ENCODE measurements at regions not wholly inside any gene's neighbourhood (a gene's known extent, or its start where the extent isn't known, plus 50 kb on each side); places are given as distances from the start of the nearest gene placed in this dataset.

DNA sequence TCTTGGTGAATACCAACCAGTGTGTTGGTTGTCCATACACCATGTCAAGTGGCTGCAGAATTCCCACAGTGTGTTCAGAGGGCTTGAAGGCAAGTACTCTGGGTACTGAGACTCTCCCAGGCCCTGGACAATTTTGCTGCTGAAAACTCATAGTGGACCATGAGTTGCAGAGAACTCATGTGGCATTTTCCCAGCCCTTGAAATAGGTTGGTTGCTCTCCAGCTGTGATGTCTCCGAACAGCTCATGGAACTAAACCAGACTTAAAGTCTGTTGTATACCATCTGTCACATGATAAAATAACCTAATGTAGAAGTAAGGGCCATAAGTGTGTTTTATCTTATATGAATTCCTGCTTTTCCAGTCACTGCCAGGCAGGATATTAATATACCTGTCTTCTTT lies 67.8 kb downstream of the RGS2 start:
- no peaks in the 10 kb centered on the region; the same call in 2 of the 3 replicates for H3K9me3 ChIP-seq (replicated peaks; ENCODE audit: control insufficient read depth, insufficient read depth, low read length)
- BruUV-seq (replicated peaks) = no TSS peak
- no peak overlapping the region for H3K27ac ChIP-seq (ENCODE audit: control insufficient read depth, insufficient read depth)
- SMC1A ChIA-PET (ENCODE audit: uncharacterized antibody, unreplicated experiment) = no interaction called here
- H3K36me3 ChIP-seq (ENCODE audit: control insufficient read depth in 2 of 2, insufficient read depth in 2 of 2, low read length in 1 of 2) = no peaks in the 10 kb centered on the region
- peaks cover 0 to 1% of the 10 kb centered on the region in 2 experiments; a peak in 2 of 4 replicates for H3K27me3 ChIP-seq (replicated peaks in 1 of 2; ENCODE audit: control insufficient read depth in 2 of 2, insufficient read depth in 2 of 2, low read length in 1 of 2)
- RAD21 ChIA-PET (ENCODE audit: unreplicated experiment) = no interaction called here
- no peaks in the 10 kb centered on the region for H4K20me1 ChIP-seq (ENCODE audit: control insufficient read depth, insufficient read depth)
- intact Hi-C loops (cut with micrococcal nuclease; ENCODE audit: unreplicated experiment) = no loop called here
- 0% methylated on average over 1 of the region's 1 CpG for WGBS (ENCODE audit: insufficient coverage, insufficient replicate concordance, low lambda C conversion rate, missing lambda C conversion rate)
- in situ Hi-C loops (cut with MboI) = no loop called here
- no peak for TF ChIP-seq ZZZ3 (IDR thresholded peaks at IDR 0.05; ENCODE audit: control insufficient read depth, insufficient read length, low read depth)
- TF ChIP-seq, protein P1, sequence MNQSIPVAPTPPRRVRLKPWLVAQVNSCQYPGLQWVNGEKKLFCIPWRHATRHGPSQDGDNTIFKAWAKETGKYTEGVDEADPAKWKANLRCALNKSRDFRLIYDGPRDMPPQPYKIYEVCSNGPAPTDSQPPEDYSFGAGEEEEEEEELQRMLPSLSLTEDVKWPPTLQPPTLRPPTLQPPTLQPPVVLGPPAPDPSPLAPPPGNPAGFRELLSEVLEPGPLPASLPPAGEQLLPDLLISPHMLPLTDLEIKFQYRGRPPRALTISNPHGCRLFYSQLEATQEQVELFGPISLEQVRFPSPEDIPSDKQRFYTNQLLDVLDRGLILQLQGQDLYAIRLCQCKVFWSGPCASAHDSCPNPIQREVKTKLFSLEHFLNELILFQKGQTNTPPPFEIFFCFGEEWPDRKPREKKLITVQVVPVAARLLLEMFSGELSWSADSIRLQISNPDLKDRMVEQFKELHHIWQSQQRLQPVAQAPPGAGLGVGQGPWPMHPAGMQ (IDR thresholded peaks at IDR 0.05; ENCODE audit: borderline replicate concordance) = no peak
- TF ChIP-seq, protein P2, sequence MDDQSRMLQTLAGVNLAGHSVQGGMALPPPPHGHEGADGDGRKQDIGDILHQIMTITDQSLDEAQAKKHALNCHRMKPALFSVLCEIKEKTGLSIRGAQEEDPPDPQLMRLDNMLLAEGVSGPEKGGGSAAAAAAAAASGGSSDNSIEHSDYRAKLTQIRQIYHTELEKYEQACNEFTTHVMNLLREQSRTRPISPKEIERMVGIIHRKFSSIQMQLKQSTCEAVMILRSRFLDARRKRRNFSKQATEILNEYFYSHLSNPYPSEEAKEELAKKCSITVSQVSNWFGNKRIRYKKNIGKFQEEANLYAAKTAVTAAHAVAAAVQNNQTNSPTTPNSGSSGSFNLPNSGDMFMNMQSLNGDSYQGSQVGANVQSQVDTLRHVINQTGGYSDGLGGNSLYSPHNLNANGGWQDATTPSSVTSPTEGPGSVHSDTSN (IDR thresholded peaks at IDR 0.05; ENCODE audit: insufficient replicate concordance, low read depth, low read length) = no peak
- TF ChIP-seq POLR2AphosphoS2 (IDR thresholded peaks at IDR 0.05; ENCODE audit: low read depth, low read length) = no peak
- no peak for TF ChIP-seq CBFB (IDR thresholded peaks at IDR 0.05; ENCODE audit: low read depth)
- no peak for TF ChIP-seq SPI1 (IDR thresholded peaks at IDR 0.05; ENCODE audit: borderline replicate concordance, insufficient read depth, low read depth, low read length)
- TF ChIP-seq EED (IDR thresholded peaks at IDR 0.05; ENCODE audit: low read depth) = no peak
- TF ChIP-seq, protein P3, sequence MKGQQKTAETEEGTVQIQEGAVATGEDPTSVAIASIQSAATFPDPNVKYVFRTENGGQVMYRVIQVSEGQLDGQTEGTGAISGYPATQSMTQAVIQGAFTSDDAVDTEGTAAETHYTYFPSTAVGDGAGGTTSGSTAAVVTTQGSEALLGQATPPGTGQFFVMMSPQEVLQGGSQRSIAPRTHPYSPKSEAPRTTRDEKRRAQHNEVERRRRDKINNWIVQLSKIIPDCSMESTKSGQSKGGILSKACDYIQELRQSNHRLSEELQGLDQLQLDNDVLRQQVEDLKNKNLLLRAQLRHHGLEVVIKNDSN (IDR thresholded peaks at IDR 0.05; ENCODE audit: borderline replicate concordance, extremely low read length, insufficient read depth, low read depth, low read length) = no peak
- TF ChIP-seq, protein P4, sequence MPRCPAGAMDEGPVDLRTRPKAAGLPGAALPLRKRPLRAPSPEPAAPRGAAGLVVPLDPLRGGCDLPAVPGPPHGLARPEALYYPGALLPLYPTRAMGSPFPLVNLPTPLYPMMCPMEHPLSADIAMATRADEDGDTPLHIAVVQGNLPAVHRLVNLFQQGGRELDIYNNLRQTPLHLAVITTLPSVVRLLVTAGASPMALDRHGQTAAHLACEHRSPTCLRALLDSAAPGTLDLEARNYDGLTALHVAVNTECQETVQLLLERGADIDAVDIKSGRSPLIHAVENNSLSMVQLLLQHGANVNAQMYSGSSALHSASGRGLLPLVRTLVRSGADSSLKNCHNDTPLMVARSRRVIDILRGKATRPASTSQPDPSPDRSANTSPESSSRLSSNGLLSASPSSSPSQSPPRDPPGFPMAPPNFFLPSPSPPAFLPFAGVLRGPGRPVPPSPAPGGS (IDR thresholded peaks at IDR 0.05; ENCODE audit: borderline replicate concordance, insufficient read depth, low read depth, low read length, poor library complexity, severe bottlenecking) = no peak
- no peak for TF ChIP-seq MTA2 (IDR thresholded peaks at IDR 0.05; ENCODE audit: low read depth)
- no peak for TF ChIP-seq HDAC6 (IDR thresholded peaks at IDR 0.05; ENCODE audit: unreplicated experiment)
- TF ChIP-seq CREB1 (IDR thresholded peaks at IDR 0.05; ENCODE audit: low read depth) = no peak
- no peak for TF ChIP-seq TCF3 (IDR thresholded peaks at IDR 0.05; ENCODE audit: borderline replicate concordance, insufficient read depth, low read depth, low read length)
- no peak for TF ChIP-seq NBN (IDR thresholded peaks at IDR 0.05)
- TF ChIP-seq CEBPB (IDR thresholded peaks at IDR 0.05; ENCODE audit: borderline replicate concordance in 1 of 2, low read depth in 2 of 2, low read length in 2 of 2) = no peak
- no peak for TF ChIP-seq GABPA (IDR thresholded peaks at IDR 0.05; ENCODE audit: low read depth)
- DNase-seq (ENCODE audit: low read depth, low spot score) (no peak), FAIRE-seq (no peak), ATAC-seq (no peak)
- no peaks in the 10 kb centered on the region for H3K4me1 ChIP-seq (ENCODE audit: control insufficient read depth, insufficient read depth, low read length)
- H2AFZ ChIP-seq (ENCODE audit: control insufficient read depth, low read depth, low read length) = no peak overlapping the region
- H3K79me2 ChIP-seq (ENCODE audit: control insufficient read depth, insufficient read depth, low read length) = no peaks in the 10 kb centered on the region
- H3K4me2 ChIP-seq (ENCODE audit: control insufficient read depth, insufficient read depth) = no peak overlapping the region
- POLR2A ChIA-PET = no interaction called here
- no peak overlapping the region for H3K9ac ChIP-seq (ENCODE audit: control insufficient read depth, insufficient read depth, low read length)
- CTCF ChIA-PET = no interaction called here
- H3K4me3 ChIP-seq = no peak overlapping the region

Measured in GM12878 (cell line).